ENCODE measurements at regions not wholly inside any gene's neighbourhood (a gene's known extent, or its start where the extent isn't known, plus 50 kb on each side); places are given as distances from the start of the nearest gene placed in this dataset.
"Not testable (repeated sequence)": the region's sequence is repeated elsewhere in the genome, so short reads cannot be mapped to it uniquely, and the experiment has no call there.

DNA sequence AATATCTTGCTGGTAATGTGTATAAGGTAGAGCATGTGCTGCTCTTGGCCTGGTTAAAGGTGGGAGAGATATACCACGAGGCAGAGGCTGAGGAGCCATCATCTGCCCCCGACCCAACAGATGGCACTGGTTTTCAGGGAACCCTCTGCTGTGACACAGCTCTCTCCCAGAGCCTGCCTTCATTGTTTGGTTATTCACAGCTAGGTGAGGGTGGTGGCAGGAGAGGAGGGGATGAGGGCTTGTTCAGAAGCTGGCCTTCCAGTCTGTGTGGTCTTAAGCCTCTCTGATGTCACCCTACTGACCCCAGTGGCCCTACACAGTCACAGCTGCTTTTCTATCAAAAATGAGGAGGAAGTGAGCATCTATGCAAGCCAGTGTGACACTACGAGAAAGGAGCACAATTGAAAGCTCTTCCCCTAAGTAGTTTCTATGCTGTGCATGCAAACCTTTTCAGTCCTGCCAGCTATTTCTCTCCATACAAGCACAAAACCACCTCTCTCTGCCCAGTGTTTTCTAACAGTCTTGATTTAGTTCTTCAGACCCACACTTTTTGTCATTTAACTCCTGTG, 258.4 kb upstream of the AGTR1 start:
- DNase-seq, result no peak

DNA sequence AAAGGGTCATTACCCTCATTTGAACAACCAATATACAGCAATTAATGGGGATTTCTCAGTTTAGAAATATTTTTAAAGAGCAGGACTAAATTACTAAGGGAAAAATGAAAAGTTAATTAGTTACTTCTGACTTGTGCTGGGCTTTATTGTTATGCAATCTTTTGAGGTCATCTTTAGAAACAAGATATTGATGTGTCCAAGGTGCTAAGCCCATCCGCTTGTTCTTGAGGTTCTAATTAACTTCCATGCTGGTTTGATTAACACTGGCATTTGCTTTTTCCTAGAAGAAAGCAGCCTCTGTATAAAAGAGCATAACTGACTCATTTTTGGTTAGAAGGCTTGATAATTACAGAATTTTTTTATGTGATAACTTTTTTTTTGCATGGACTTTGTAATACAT, 256.5 kb upstream of the AGTR1 start:
- no peak for DNase-seq

DNA sequence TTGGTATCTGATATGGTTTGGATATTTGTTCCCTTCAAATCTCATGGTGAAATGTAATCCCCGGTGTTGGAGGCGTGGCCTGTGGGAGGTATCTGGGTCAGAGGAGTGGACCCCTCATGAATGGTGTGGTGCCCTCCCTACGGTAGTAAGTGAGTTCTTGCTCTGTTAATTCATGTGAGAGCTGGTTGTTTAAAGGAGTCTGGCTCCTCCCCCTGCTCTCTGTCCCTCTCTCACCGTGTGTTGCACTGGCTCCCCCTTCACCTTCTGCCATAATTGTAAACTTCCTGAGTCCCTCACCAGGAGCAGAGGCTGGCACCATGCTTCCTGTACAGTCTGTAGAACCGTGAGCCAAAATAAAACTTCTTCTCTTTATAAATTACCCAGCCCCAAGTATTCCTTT, 246.9 kb upstream of the AGTR1 start:
- DNase-seq, result no peak

DNA sequence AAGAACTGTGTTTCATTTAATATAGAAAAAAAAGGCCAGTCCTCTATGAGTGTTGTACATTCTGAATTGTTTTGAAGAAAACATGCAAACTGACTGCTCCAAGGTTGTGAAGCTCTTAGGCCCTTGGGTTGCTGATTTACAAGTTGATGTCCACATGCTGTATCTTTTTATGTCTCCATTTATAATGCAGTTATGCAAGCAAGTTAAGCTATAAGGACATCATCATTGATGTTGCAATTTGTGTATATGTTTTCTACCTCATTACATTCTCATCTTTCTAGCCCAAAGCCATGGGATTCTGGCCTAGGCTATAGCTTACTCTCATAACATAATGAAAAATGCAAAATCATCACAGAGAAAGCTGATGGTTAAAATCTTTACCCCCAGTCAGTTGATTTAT, 245.7 kb upstream of the AGTR1 start:
- DNase-seq, result no peak

DNA sequence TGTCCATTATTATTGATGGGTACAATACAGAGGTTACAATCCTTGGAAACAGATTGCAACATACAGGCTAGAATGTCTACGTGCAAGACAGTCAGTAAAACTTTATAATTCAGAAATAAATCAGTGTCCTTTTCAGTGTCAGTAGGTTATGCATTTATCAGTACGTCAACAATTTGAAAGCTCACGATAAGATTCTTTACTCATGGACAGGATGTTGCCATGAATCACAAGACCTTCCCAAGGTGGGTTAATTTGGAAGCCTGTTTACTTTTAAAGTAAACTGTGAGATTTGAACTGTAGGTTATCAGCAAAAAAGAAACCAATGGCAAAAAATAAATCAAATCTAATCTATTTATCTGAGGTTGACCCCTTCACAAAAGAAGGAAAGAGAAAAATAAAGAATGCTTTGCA, 243.9 kb upstream of the AGTR1 start:
- DNase-seq, result no peak

DNA sequence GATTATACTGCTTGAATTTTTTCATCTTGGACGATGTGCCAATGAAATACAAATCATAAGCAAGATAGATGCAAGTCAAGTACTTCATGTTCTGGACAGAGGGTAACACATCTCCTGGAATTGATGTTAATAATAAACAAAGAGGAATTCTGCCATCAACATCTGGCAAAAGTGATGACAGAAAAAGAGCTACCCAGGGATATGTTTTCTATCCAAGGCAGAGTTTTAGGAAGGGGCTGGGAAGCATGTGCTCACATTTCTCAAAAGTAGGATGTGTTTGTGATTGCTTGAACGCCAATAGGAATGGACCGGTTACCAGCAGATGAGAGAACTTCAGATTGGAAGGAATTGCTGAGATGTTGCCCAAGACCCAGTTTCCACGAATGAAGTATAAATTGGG, 242.6 kb upstream of the AGTR1 start:
- DNase-seq, result no peak

DNA sequence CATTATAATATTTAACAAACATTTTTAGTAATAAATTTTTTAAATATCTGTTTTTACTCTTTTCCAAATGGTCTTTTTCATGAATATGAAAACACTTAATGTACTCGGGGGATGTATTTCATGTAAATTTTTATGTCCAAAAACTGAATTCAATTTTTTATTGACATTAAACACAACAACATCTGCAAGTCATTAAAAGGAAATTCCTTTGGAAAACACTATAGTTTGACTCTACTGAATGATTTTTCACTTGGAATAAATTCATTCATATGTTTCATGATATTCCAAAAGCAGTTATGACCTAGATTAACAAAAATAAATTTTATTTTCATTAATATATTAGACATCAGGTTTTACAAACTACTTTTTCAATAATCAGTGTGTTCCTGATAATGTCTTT, 239.8 kb upstream of the AGTR1 start:
- DNase-seq, result no peak

DNA sequence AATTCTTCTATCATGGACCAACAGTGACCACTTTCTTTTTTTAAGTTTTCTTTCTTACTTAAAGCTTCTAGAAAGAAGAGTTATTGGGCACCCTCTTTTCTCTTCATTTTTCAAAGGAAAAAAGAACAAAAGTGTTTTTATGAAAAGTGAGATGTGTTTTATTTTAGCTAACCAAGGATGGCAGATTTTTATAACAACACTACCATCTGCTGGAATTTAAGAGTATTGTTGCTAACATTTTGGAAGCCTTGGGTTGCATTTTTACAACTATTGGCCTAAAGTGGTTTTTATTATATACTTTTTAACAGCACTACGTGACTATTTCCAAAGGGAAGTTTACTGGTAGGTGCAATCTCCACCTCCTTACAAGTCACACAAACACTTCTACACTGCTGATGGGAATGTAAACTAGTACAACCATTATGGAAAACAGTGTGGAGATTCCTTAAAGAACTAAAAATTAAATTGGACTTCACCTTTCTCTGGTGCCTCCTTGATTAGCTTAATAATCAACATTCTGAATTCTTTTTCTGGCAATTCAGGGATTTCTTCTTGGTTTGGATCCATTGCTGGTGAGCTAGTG, 237.7 kb upstream of the AGTR1 start:
- no peak for DNase-seq

DNA sequence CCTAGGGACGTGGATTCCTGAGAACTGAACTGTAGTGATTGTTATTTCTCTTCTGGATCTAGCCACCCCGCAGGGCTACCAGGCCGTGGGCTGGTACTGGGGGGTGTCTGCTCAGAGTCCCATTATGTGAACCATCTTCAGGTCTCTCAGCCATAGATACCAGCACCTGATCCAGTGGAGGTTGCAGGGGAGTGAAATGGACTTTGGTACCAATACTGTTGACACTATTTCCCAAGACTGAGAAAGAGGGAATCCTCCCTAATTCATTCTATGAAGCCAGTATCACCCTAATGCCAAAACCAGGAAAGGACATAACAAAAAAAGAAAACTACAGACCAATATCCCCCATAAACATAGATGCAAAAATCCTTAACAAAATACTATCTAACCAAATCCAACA, 237.0 kb upstream of the AGTR1 start:
- DNase-seq, result no peak

DNA sequence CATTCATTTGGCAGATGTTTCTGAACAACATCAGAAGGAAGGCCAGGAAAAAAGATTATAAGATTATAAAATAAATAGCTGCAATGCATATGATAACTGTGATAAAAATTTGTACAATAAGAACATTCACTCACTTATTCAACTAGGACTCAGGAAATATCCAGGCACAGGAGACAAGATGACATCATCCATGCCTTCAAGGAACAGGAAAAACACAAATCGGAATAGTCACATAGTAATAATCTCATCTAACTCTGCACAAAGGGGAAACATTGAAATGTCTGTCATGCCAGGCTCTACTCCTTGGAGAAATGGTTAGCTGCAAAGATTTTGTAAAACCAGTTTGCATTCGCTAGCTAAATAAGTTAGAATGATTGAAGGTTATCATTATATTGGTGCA, 233.5 kb upstream of the AGTR1 start:
- DNase-seq, result no peak

DNA sequence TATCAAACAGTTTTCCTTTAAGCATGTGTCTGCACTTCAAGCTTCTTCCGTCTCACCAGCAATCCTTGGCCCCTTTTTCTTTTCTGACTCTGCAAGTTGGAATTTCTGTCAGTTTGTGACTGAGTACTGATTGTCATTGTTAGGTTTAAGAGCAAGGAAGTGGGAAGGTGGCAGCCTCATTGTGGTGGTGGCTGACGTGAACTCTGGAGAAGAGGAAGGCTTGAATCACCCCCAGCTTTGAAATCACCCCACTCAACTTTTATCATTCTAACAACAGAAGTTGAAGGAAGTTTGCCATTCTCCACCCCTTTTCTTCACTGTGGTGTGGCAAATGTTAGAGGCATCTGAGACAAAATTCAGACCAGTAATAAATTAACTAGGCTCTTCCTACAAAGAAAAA, 231.6 kb upstream of the AGTR1 start:
- no peak for DNase-seq

DNA sequence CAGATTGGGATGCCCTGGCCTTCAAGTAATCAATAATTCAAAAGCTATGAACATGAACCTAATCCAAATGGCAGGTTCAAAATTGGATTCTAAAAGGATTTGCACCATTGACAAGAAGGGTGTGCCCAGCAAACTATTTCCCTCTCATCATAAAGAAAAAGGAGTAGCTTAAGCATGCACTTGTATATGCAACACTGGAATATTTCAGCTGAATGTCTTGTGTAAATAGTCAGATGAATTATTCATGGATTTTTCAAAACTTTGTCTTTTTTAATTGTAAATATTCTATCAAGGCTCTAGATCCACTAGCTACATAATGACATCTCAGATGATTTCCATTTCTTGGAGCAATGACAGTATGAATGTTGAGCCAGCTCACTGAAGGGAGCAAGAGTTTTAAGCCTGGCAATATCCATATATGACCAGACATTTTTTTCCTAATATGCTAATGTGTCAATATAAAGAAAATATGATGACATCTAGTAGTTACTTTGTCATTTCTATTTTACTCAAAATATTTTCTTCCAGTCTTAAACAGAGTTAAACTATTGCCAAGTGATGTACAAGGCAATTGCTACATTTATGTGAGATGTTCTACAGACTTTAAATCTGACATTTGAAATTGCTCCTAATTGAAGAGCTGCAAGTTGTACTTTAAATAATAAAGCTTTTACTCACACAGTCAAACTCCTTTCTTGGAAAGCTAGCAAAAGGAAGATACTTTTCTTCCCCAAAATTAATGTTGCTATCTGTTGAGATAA, 230.5 kb upstream of the AGTR1 start:
- no peak for DNase-seq

DNA sequence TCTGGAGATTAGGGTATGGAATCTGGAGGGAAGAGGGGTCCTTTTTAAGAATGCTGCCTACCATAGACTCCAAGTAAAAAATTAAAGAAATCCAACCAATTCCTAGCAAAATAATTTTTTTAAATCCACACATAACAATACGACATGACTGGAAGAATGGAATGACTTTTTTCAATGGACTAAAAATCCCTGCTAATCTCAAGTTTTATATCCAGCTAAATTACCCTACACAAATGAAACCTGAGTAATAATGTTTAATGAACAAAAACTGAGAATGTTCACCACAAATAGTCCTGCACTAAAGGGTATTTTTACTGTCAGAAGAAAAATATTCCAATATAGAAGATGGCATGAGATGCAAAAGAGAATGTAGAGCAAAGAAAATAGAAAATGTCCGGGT, 220.3 kb upstream of the AGTR1 start:
- DNase-seq, result no peak

DNA sequence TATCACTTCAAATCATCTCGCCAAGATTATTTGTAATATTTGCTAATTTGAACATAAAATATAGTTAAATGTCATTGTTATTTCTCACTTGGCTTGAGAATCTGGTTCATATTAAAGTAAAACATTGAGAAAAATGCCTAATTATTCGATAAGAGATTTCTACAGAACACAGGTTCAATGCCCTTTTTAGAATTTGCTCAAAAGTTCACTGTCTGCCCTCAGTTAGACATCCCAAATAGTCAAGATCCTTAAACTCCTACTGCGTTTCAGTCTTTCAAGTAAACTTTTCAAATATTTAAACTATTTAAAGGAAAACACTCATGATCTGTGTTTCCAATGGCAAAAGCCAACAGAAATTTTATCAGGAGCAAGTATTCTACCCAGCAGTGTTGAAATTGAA, 204.1 kb upstream of the AGTR1 start:
- DNase-seq, result no peak

DNA sequence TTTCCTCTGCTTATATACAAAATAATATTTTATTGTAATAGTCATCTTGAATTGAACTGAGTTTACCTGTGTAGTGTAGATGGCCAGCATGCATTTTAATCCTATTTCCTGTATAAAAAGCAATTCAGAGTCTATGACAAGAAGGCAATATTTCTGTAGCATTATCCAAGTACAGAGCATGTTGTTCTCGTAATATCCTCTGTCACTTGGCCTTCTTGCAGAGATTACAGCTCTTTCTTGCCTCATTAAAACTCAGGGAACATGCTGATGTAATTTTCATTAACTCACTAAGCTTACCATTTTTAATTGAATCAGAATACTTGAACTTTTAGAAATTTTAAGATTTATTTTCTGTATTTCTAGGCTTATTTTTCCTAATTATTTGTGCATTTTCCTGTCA, 203.3 kb upstream of the AGTR1 start:
- no peak for DNase-seq

DNA sequence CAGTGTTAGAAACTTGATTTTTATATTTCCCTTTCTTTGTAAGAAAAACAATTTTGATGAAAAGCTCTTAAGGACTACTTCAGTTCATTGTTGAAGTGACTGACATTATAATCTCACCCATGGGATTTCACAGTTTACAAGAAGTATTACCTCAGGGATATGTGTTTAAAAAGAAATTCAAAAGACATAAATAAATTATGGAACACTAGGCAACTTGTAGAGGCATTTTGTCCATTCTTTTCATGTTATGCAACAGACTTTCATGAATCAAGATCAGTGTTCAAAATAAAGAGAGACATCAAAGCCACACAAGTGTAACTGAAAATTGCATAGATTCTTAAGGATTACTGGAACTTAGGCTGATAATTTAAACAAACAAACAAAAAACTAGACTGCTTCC, 196.8 kb upstream of the AGTR1 start:
- DNase-seq, result no peak

DNA sequence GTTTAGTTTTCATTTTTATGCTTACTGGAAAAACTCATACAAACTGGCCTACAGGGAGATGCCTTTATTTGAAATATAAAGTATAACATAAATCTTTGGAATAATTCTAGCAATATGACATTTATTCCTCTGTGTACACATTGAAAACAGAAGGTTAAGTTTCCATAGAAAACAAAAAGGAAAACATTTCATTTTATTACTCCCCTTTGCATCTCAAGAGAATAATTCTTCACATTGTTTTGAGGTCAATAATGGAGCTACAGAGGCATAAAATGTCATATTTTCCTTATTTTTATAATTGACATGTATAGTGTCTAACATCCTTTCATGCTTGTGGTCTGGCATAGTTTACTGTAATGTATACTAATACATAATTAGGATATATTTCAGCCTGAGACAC, 187.6 kb upstream of the AGTR1 start:
- no peak for DNase-seq

DNA sequence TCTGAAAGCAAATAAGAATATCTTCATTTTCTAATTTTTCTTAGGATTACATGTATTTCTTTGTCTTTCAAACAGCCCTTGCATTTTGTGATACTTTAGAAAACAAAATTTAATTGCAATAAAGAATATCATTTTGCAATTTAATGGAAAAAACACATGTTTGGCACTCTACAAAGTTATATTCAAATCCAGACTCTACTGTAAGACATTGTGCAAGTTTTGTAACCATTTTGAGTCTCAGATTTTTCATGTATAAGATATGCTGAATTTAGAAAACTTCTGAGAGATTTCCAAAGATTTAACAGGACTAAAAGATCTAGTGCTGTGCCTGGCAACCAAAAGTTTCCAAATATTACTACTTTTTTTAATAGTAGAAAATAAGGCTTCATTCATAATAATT, 187.1 kb upstream of the AGTR1 start:
- DNase-seq, result no peak

DNA sequence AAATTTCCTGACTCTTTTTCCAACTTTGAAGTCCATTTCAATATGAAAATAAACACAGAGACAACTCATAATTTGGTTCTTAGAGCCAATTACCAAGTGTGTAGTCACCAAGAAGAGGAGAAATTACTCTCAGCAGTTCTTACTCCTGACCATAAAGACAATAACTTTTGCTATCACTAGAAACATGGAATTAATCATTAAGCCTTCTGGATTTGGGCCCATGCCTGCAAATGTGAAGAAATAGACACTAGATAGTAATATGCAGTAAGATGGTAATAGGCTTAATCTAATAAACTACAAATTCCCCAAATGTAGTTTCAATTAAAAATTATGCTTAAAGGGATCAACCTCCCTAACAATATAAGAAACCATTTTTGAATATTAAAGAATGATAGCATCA, 185.1 kb upstream of the AGTR1 start:
- DNase-seq, result no peak

DNA sequence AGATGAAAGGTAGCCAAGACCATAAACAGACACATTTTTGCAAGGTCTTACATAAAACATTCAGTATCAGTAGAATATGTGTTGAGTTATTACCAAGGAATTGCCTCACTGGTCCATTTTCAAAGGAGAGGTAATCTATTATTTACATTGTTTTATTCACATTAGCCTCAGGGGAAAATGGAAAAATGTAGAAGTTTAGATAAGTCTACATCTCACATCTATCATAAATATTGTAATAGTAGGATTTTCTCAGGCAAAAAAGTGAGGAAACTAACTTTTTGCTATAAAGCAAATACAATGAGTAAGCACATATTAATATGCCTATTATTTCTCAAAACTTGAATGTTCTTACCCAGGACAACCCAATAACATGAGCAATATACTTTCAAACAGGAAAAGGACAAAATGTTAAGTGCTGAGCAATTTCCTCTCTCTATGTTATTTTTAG, 184.6 kb upstream of the AGTR1 start:
- no peak for DNase-seq

DNA sequence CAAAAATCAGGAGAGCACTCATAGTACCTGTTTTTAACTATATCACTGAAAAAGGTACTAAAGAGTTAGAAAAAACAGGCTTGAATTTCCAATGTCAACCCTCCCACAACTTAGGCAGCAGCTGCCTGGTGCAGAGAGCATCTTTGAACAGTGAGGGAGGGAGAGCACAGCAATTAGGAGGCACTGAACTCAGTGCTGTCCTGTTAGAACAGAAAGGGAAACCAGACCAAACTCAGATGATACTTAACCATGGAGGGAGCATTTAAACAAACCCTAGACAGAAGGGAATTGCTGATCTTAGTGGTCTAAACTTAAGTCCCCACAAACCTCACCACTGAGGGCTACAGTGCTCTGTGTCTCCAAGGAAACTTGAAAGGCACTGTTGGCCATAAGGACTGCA, 179.2 kb upstream of the AGTR1 start:
- no peak for DNase-seq

DNA sequence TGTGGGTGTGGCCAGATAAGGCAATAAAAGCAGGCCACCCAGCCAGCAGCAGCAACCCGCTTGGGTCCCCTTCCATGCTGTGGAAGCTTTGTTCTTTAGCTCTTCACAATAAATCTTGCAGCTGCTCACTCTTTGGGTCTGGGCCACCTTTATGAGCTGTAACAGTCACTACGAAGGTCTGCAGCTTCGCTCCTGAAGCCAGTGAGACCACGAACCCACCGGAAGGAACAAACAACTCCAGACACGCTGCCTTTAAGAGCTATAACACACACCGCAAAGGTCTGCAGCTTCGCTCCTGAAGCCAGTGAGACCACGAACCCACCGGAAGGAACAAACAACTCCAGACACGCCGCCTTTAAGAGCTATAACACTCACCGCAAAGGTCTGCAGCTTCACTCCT, 172.1 kb upstream of the AGTR1 start:
- not testable (repeated sequence) for DNase-seq

DNA sequence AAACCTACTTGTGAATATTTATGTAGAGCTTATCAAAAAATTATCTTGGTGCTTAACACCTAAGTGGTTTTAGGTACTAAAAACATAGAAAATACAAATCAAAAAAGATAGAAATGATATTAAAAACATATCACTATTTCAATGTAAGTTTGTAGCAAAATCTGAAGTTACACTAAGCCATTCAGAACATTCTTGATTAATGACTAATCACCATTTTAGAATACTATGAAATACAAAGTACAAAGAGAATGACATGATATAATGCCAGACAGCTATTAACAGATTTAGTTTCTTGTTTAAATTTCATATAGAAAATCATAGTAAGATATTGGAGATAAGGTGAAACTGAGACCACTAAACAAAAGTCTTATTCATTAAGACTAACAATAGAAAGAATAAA, 169.7 kb upstream of the AGTR1 start:
- no peak for DNase-seq

DNA sequence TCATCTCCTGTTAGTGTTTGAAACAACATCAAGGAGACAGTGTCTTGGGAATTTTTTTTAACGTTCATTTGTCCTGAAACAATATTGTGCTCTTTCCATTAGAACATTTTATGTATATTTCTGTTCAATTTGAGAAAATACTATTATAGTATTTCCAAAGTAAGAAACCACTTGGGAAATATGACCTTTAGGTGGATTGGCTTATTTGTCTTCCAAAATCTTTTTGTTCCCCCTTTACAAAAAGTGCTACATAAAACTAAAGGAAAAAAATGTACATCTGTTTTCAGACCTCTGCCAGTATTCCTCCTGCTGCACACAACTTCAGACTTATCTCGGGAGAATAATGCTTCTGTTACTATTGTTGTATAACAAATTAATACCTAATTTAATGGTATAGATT, 165.9 kb upstream of the AGTR1 start:
- DNase-seq, result no peak

DNA sequence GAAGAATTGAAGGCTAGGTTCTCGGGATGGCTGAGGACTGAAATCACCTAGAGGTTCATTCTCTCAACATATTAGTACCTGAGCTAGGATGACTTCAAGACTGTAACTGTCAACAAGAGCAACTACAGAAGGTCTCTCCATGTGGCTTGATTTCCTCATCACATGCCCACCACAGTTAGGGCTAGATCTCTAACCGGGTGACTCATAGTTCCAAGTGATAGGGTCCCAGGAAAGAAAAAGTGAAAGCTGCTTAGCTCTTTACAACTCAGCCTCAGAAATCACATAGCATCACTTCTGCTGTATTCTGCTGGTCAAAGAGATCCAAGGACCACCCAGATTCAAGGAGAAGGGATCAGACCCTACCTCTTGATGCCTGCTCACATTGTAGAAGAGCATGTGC, 165.4 kb upstream of the AGTR1 start:
- no peak for DNase-seq

Measured in activated T-cell treated with anti-CD3 and anti-CD28 coated beads, Interleukin-2, amount 50 U/mL, for 48 hours (primary cell).